Sigmoid colon (tissue), 6 donors: ENCODE measurements at regions not wholly inside any gene's neighbourhood (a gene's known extent, or its start where the extent isn't known, plus 50 kb on each side); places are given as distances from the start of the nearest gene placed in this dataset.
"Not testable (repeated sequence)": the region's sequence is repeated elsewhere in the genome, so short reads cannot be mapped to it uniquely, and the experiment has no call there.

ENCODE experiments used
- DNase-seq: peaks from one replicate; pipeline ENCODE4 v3.0.0-alpha.2; 2019
- H3K27ac ChIP-seq, 4 donors: fragments of 200-600 bp; sonication (generic); one replicate each; pipeline ENCODE4 v1.5.1; 2016 to 2019; ENCODE audit warnings: mild to moderate bottlenecking in 1 of 4
- H3K27me3 ChIP-seq, 3 donors: fragments of 200-600 bp; sonication (generic); one replicate each; pipeline ENCODE4 v1.5.1; 2019; ENCODE audit warnings: mild to moderate bottlenecking in 1 of 3
- H3K36me3 ChIP-seq, 4 donors: fragments of 200-600 bp; sonication (generic); one replicate each; pipeline ENCODE4 v1.5.1; 2016 to 2019
- H3K4me1 ChIP-seq, 4 donors: fragments of 200-600 bp; sonication (generic); one replicate each; pipeline ENCODE4 v1.5.1; 2017 to 2019
- H3K4me3 ChIP-seq, 4 donors: fragments of 200-600 bp; sonication (generic); one replicate each; pipeline ENCODE4 v1.5.1; 2017 to 2019; ENCODE audit warnings: mild to moderate bottlenecking in 2 of 4, moderate library complexity in 1 of 4
- H3K9me3 ChIP-seq, 4 donors: fragments of 200-600 bp in 3 of 4; sonication (generic) in 3 of 4; one replicate each; pipeline versions ENCODE4 v1.5.1 to v1.6.1; 2013 to 2019
- EP300 ChIP-seq, 4 donors: sonication (generic); formaldehyde crosslinking; IDR thresholded peaks; one replicate each; pipeline ENCODE4 v1.6.1; 2017; ENCODE audit warnings: antibody characterized with exemption in 4 of 4
- POLR2A ChIP-seq, 2 donors: fragments of 450-650 bp; IDR thresholded peaks; one replicate each; pipeline ENCODE4 v1.6.1; 2016; ENCODE audit warnings: antibody characterized with exemption in 2 of 2, mild to moderate bottlenecking in 2 of 2, moderate library complexity in 2 of 2
- POLR2AphosphoS5 ChIP-seq, 4 donors: sonication (generic); formaldehyde crosslinking; IDR thresholded peaks; one replicate each; pipeline ENCODE4 v1.6.1; 2017; ENCODE audit warnings: antibody characterized with exemption in 4 of 4
- WGBS, 2 donors: extraction: QIAGEN DNeasy Blood & Tissue Kit; methylation state at CpG; one replicate each; pipeline ENCODE4 v1.1.7; 2013; 5-methylcytosine and 5-hydroxymethylcytosine counted together
- intact Hi-C: fragments of 100-400 bp; cut with DNase I; formaldehyde crosslinking; loops from one replicate; pipeline ENCODE4 v1.15.1; 2023
- TF ChIP-seq, protein P1 (sequence below), 4 experiments: fragments of 450-650 bp in 3 of 4; fragments of 200-600 bp in 1 of 4; IDR thresholded peaks; one replicate each; pipeline ENCODE4 v1.5.1; 2016 to 2019; ENCODE audit warnings: antibody characterized with exemption in 4 of 4, mild to moderate bottlenecking in 3 of 4, moderate library complexity in 2 of 4
- donor health status: healthy with polysubstance abuse.
- donor health status: healthy.

DNA sequence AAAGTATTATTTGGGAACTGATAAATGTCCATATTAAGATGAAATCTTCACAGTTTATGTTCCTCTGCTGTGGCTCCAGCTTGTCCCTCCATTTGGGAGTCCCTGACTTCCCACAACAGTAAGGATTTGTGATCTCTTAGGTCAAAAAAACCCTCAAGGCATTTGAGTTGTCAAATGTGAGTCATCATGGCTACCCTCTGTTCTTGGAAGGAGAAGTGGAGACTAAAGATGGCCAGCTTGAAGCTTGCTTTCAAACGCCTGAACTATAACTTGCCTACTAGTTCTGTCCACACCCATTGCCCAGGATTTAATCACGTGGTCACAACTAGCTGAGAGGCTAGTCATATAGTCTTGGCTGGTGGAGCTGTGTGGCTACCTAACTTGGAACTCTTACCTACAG, 107.8 kb downstream of the CCNG2 start:
- WGBS, 2 donors, result 66 to 69% methylated on average over 2 of the region's 2 CpGs
- intact Hi-C loops, result no loop called here

DNA sequence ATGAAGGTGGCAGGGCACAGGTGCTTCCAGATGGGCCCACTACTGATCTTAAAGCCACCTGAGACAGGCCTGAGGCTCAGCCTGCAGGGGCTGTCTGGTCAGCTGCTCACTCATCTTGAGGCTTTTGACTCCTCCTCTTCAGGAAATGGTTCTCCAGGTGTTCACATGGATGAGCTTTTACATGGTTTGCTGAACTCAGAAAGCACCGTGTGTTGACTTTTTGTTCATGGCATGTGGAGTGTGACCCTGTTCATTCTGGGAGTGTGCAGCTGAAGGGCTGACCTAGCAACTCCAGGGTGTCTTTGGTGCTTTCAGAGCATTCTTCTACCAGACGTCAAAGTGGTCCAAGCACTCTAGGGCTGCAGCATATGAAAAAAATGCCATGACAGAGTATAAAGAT, 111.1 kb downstream of the CCNG2 start:
- no peaks in the 10 kb centered on the region for H3K27me3 ChIP-seq
- H3K9me3 ChIP-seq, result peaks cover 0 to 3% (median 0%) of the 10 kb centered on the region in 4 donors
- H3K4me3 ChIP-seq, result no peak overlapping the region
- intact Hi-C loops, result no loop called here
- no peak for DNase-seq
- no peak for TF ChIP-seq EP300 (IDR thresholded peaks at IDR 0.05)
- TF ChIP-seq POLR2A (IDR thresholded peaks at IDR 0.05), result no peak
- TF ChIP-seq POLR2AphosphoS5 (IDR thresholded peaks at IDR 0.05), result no peak
- TF ChIP-seq, protein P1, sequence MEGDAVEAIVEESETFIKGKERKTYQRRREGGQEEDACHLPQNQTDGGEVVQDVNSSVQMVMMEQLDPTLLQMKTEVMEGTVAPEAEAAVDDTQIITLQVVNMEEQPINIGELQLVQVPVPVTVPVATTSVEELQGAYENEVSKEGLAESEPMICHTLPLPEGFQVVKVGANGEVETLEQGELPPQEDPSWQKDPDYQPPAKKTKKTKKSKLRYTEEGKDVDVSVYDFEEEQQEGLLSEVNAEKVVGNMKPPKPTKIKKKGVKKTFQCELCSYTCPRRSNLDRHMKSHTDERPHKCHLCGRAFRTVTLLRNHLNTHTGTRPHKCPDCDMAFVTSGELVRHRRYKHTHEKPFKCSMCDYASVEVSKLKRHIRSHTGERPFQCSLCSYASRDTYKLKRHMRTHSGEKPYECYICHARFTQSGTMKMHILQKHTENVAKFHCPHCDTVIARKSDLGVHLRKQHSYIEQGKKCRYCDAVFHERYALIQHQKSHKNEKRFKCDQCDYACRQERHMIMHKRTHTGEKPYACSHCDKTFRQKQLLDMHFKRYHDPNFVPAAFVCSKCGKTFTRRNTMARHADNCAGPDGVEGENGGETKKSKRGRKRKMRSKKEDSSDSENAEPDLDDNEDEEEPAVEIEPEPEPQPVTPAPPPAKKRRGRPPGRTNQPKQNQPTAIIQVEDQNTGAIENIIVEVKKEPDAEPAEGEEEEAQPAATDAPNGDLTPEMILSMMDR (IDR thresholded peaks at IDR 0.05), result no peak
- WGBS, 2 donors, result 62 to 63% methylated on average over 2 of the region's 2 CpGs
- no peak overlapping the region for H3K27ac ChIP-seq
- H3K4me1 ChIP-seq, result no peaks in the 10 kb centered on the region
- no peaks in the 10 kb centered on the region for H3K36me3 ChIP-seq

More for the DNA sequence above, 107.8 kb downstream of the CCNG2 start:
- no peak overlapping the region for H3K27ac ChIP-seq
- H3K27me3 ChIP-seq, result no peaks in the 10 kb centered on the region
- H3K4me1 ChIP-seq, result no peaks in the 10 kb centered on the region
- H3K9me3 ChIP-seq, result peaks cover 0 to 4% (median 0%) of the 10 kb centered on the region in 4 donors
- TF ChIP-seq EP300 (IDR thresholded peaks at IDR 0.05) (no peak), POLR2A (IDR thresholded peaks at IDR 0.05) (no peak), POLR2AphosphoS5 (IDR thresholded peaks at IDR 0.05) (no peak)
- TF ChIP-seq, protein P1 (IDR thresholded peaks at IDR 0.05), result no peak
- no peak for DNase-seq
- no peak overlapping the region for H3K4me3 ChIP-seq
- no peaks in the 10 kb centered on the region for H3K36me3 ChIP-seq

DNA sequence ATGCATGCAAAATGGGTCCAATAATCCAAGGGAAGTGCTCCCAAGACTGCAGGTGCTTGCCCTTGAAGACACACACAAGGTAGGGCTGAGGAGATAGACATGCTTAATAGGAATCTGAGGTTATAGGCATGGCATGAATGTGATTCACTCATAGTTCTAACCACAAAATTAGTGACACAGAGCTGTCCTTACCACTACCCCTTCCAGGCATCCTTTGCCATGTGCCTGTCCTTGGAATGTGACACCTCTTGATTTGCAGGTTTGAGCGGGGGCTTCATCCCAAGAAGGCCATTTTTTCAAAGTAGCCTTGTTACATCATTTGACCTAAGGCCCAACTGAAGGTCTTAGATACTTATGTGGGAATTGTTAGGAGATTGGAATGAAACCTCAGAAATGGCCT, 112.5 kb downstream of the CCNG2 start:
- intact Hi-C loops, result no loop called here

DNA sequence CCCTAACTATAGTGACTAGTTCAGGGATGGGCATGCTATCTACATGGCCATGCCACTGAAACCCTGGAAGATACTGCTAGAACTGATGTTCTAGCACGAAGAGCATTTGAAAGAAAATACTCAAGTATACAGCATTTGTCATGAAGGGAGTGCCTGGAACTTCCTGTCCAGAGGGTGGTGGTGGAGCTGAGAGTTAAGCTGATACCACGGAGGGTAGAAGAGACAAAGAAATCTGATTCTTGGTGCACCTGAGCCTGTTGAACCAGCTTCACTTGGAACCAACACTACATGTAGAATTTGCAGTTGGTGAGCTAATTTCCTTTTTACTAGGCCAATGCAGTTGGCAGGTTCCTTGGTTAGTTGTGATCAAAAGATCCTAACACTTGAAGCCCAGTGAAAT, 116.4 kb downstream of the CCNG2 start:
- Histone ChIP-seq H3K27ac (no peak overlapping the region), H3K4me1 (no peaks in the 10 kb centered on the region), H3K27me3 (no peaks in the 10 kb centered on the region), H3K9me3 (no peaks in the 10 kb centered on the region), H3K4me3 (no peak overlapping the region), H3K36me3 (no peaks in the 10 kb centered on the region)
- intact Hi-C loops, result no loop called here
- 70 to 79% methylated on average over 2 of the region's 2 CpGs for WGBS, 2 donors
- no peak for DNase-seq
- TF ChIP-seq POLR2A (IDR thresholded peaks at IDR 0.05) (no peak), POLR2AphosphoS5 (IDR thresholded peaks at IDR 0.05) (no peak), EP300 (IDR thresholded peaks at IDR 0.05) (no peak)
- TF ChIP-seq, protein P1 (IDR thresholded peaks at IDR 0.05), result no peak

More for the DNA sequence above, 112.5 kb downstream of the CCNG2 start:
- no peak for DNase-seq
- Histone ChIP-seq H3K27me3 (no peaks in the 10 kb centered on the region), H3K4me1 (no peaks in the 10 kb centered on the region), H3K9me3 (no peaks in the 10 kb centered on the region), H3K4me3 (no peak overlapping the region), H3K27ac (no peak overlapping the region), H3K36me3 (no peaks in the 10 kb centered on the region)
- TF ChIP-seq POLR2A (IDR thresholded peaks at IDR 0.05), result no peak
- TF ChIP-seq POLR2AphosphoS5 (IDR thresholded peaks at IDR 0.05), result no peak
- WGBS, 2 donors, result 85 to 90% methylated on average over 1 of the region's 1 CpG

DNA sequence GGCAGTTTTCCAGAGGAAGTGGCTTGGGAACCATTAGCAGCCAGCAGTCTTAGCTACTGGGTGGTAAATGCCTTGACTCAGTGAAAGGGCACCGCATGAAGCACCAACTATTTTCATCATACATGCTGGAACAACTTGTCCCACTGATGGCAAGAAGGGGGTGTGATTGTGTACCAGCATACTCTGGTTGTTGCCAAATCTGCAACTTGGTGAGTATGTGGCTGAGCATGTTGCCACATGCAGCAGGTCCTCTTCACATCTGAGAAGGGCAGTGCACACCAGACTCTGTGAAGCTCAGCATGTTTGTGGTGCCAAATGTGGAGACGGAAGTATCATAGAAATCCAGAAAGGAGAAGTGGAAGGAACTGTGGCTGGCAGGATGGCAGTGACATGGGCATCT, 122.1 kb downstream of the CCNG2 start:
- H3K4me1 ChIP-seq, H3K27ac ChIP-seq, H3K27me3 ChIP-seq, intact Hi-C loops, DNase-seq, H3K4me3 ChIP-seq, H3K9me3 ChIP-seq, H3K36me3 ChIP-seq: not testable (repeated sequence)
- WGBS, 2 donors, result 69 to 89% methylated on average over 2 of the region's 2 CpGs

DNA sequence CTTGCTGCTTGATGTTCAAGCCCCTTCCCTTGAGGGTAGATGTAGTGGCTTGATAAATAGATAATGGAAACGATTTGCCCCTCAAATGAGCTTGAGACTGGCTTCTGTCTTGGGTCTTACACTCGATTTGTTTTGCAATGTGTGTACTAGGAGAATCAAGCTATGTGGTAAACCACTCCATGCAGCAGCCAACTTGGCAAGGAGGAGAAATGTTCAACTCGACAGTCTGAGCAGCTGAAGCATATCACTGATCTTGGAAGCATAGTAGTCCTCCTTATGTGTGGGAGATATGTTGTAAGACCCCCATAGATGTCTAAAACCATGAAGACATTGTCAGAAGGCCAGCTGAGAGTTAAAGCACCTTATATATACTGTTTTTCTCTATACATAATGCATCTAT, 125.3 kb downstream of the CCNG2 start:
- TF ChIP-seq EP300 (IDR thresholded peaks at IDR 0.05) (no peak), POLR2AphosphoS5 (IDR thresholded peaks at IDR 0.05) (no peak)
- Histone ChIP-seq H3K9me3 (no peaks in the 10 kb centered on the region), H3K27me3 (no peaks in the 10 kb centered on the region), H3K36me3 (no peaks in the 10 kb centered on the region), H3K4me1 (no peaks in the 10 kb centered on the region), H3K27ac (no peak overlapping the region), H3K4me3 (no peak overlapping the region)
- intact Hi-C loops, result no loop called here
- 59 to 63% methylated on average over 3 of the region's 3 CpGs for WGBS, 2 donors
- DNase-seq, result no peak
